Hepatocyte (in vitro differentiated cells): ENCODE measurements at regions not wholly inside any gene's neighbourhood (a gene's known extent, or its start where the extent isn't known, plus 50 kb on each side); places are given as distances from the start of the nearest gene placed in this dataset.

Experiments used
- CTCF ChIP-seq: fragments of 200-600 bp; sonication (generic); IDR thresholded peaks from 2 replicates; pipeline ENCODE4 v1.5.1; 2016; ENCODE audit warnings: antibody characterized with exemption, mild to moderate bottlenecking; ENCODE audit not compliant: poor library complexity
- EZH2 ChIP-seq: fragments of 200-600 bp; sonication (generic); IDR thresholded peaks from 2 replicates; pipeline ENCODE4 v1.6.1; 2016; ENCODE audit warnings: antibody characterized with exemption, mild to moderate bottlenecking, borderline replicate concordance
- EZH2phosphoT487 ChIP-seq: fragments of 200-600 bp; sonication (generic); IDR thresholded peaks from one replicate; pipeline ENCODE4 v1.6.1; 2018; ENCODE audit warnings: antibody characterized with exemption, mild to moderate bottlenecking, low read depth, moderate library complexity; ENCODE audit not compliant: unreplicated experiment, severe bottlenecking

- TF ChIP-seq CTCF (no peak), EZH2phosphoT487 (no peak), EZH2 (no peak)
Observed at GRCh38 chr1:67614511-67614934, 70.5 kb upstream of the GADD45A start.
